ENCODE measurements at regions not wholly inside any gene's neighbourhood (a gene's known extent, or its start where the extent isn't known, plus 50 kb on each side); places are given as distances from the start of the nearest gene placed in this dataset.

GRCh38 chr11:111019871-111020670, 225.5 kb upstream of the POU2AF2 start:
- no peak overlapping the region for H3K27ac ChIP-seq (ENCODE audit: low read length)
- no peak overlapping the region for H3K4me3 ChIP-seq (ENCODE audit: low read length)
- H3K9me3 ChIP-seq (ENCODE audit: control insufficient read depth, low read length) = no peaks in the 10 kb centered on the region
- WGBS = 50% methylated on average over 10 of the region's 10 CpGs
- H3K4me1 ChIP-seq (ENCODE audit: control insufficient read depth, insufficient read depth, low read length) = no peaks in the 10 kb centered on the region
- intact Hi-C loops (cut with DNase I) = no loop called here
- peak in 1 of 3 donors; percentile 22 for DNase-seq
- no peaks in the 10 kb centered on the region for H3K27me3 ChIP-seq (ENCODE audit: control insufficient read depth, insufficient read depth)
- ATAC-seq = peak; percentile 69 to 70

GRCh38 chr11:111019451-111019850, 226.1 kb upstream of the POU2AF2 start:
- Histone ChIP-seq H3K4me1 (ENCODE audit: control insufficient read depth, insufficient read depth, low read length) (no peaks in the 10 kb centered on the region), H3K9me3 (ENCODE audit: control insufficient read depth, low read length) (no peaks in the 10 kb centered on the region), H3K27ac (ENCODE audit: low read length) (no peak overlapping the region), H3K4me3 (ENCODE audit: low read length) (no peak overlapping the region), H3K27me3 (ENCODE audit: control insufficient read depth, insufficient read depth) (no peaks in the 10 kb centered on the region)
- 59% methylated on average over 6 of the region's 6 CpGs for WGBS
- DNase-seq (no peak), ATAC-seq (peak in 1 of 2 donors; percentile 26)
- intact Hi-C loops (cut with DNase I) = no loop called here

- no peak overlapping the region for H3K4me3 ChIP-seq (ENCODE audit: low read length)
- no peak for DNase-seq
- H3K9me3 ChIP-seq (ENCODE audit: control insufficient read depth, low read length) = no peaks in the 10 kb centered on the region
- no peaks in the 10 kb centered on the region for H3K27me3 ChIP-seq (ENCODE audit: control insufficient read depth, insufficient read depth)
- H3K27ac ChIP-seq (ENCODE audit: low read length) = no peak overlapping the region
- intact Hi-C loops (cut with DNase I) = no loop called here
- H3K4me1 ChIP-seq (ENCODE audit: control insufficient read depth, insufficient read depth, low read length) = no peaks in the 10 kb centered on the region
- no peak for ATAC-seq
- 74% methylated on average over 3 of the region's 3 CpGs for WGBS
These were observed 227.0 kb upstream of the POU2AF2 start for GRCh38 chr11:111018566-111018965.

- Histone ChIP-seq H3K27ac (ENCODE audit: low read length) (no peak overlapping the region), H3K9me3 (ENCODE audit: control insufficient read depth, low read length) (no peaks in the 10 kb centered on the region), H3K27me3 (ENCODE audit: control insufficient read depth, insufficient read depth) (no peaks in the 10 kb centered on the region), H3K4me1 (ENCODE audit: control insufficient read depth, insufficient read depth, low read length) (no peaks in the 10 kb centered on the region), H3K4me3 (ENCODE audit: low read length) (no peak overlapping the region)
- DNase-seq = no peak
- no peak for ATAC-seq
- 74% methylated on average over 3 of the region's 3 CpGs for WGBS
- intact Hi-C loops (cut with DNase I) = no loop called here
These were observed 233.0 kb upstream of the POU2AF2 start for GRCh38 chr11:111012491-111012890.

- no peak for ATAC-seq
- H3K27me3 ChIP-seq (ENCODE audit: control insufficient read depth, insufficient read depth) = no peaks in the 10 kb centered on the region
- DNase-seq = no peak
These were observed 234.3 kb upstream of the POU2AF2 start for GRCh38 chr11:111011275-111011594.

GRCh38 chr11:111010391-111011274, 234.9 kb upstream of the POU2AF2 start:
- ATAC-seq (no peak), DNase-seq (no peak)
- no peaks in the 10 kb centered on the region for H3K27me3 ChIP-seq (ENCODE audit: control insufficient read depth, insufficient read depth)
- H3K4me3 ChIP-seq (ENCODE audit: low read length) = no peak overlapping the region
- H3K27ac ChIP-seq (ENCODE audit: low read length) = no peak overlapping the region
- 77% methylated on average over 6 of the region's 6 CpGs for WGBS
- intact Hi-C loops (cut with DNase I) = no loop called here
- no peaks in the 10 kb centered on the region for H3K4me1 ChIP-seq (ENCODE audit: control insufficient read depth, insufficient read depth, low read length)
- no peaks in the 10 kb centered on the region for H3K9me3 ChIP-seq (ENCODE audit: control insufficient read depth, low read length)

More at GRCh38 chr11:111011275-111011594, 234.3 kb upstream of the POU2AF2 start:
- intact Hi-C loops (cut with DNase I) = no loop called here
- Histone ChIP-seq H3K27ac (ENCODE audit: low read length) (no peak overlapping the region), H3K9me3 (ENCODE audit: control insufficient read depth, low read length) (no peaks in the 10 kb centered on the region), H3K4me3 (ENCODE audit: low read length) (no peak overlapping the region), H3K4me1 (ENCODE audit: control insufficient read depth, insufficient read depth, low read length) (no peaks in the 10 kb centered on the region)

GRCh38 chr11:111006227-111006626, 239.3 kb upstream of the POU2AF2 start:
- no peaks in the 10 kb centered on the region for H3K27me3 ChIP-seq (ENCODE audit: control insufficient read depth, insufficient read depth)
- H3K9me3 ChIP-seq (ENCODE audit: control insufficient read depth, low read length) = no peaks in the 10 kb centered on the region
- no peaks in the 10 kb centered on the region for H3K4me1 ChIP-seq (ENCODE audit: control insufficient read depth, insufficient read depth, low read length)
- H3K4me3 ChIP-seq (ENCODE audit: low read length) = no peak overlapping the region
- ATAC-seq (no peak), DNase-seq (no peak)
- no peak overlapping the region for H3K27ac ChIP-seq (ENCODE audit: low read length)
- 65% methylated on average over 4 of the region's 4 CpGs for WGBS
- intact Hi-C loops (cut with DNase I) = loop anchor here in 1 of 4 donors (10.0 kb wide), 1 partner anchor 61 kb away; no protein-coding TSS in a partner anchor

GRCh38 chr11:111001986-111002611, 243.4 kb upstream of the POU2AF2 start:
- H3K27ac ChIP-seq (ENCODE audit: low read length) = no peak overlapping the region
- ATAC-seq (peak; percentile 78 to 84), DNase-seq (no peak)
- no peaks in the 10 kb centered on the region for H3K27me3 ChIP-seq (ENCODE audit: control insufficient read depth, insufficient read depth)
- H3K9me3 ChIP-seq (ENCODE audit: control insufficient read depth, low read length) = no peaks in the 10 kb centered on the region
- H3K4me1 ChIP-seq (ENCODE audit: control insufficient read depth, insufficient read depth, low read length) = no peaks in the 10 kb centered on the region
- intact Hi-C loops (cut with DNase I) = loop anchor here in 1 of 4 donors (10.0 kb wide), 1 partner anchor 57 kb away; no protein-coding TSS in a partner anchor
- H3K4me3 ChIP-seq (ENCODE audit: low read length) = no peak overlapping the region
- 58% methylated on average over 3 of the region's 3 CpGs for WGBS

GRCh38 chr11:111001081-111001430, 244.5 kb upstream of the POU2AF2 start:
- Histone ChIP-seq H3K4me1 (ENCODE audit: control insufficient read depth, insufficient read depth, low read length) (no peaks in the 10 kb centered on the region), H3K4me3 (ENCODE audit: low read length) (no peak overlapping the region), H3K27ac (ENCODE audit: low read length) (no peak overlapping the region), H3K9me3 (ENCODE audit: control insufficient read depth, low read length) (no peaks in the 10 kb centered on the region), H3K27me3 (ENCODE audit: control insufficient read depth, insufficient read depth) (no peaks in the 10 kb centered on the region)
- WGBS = 41% methylated on average over 2 of the region's 2 CpGs
- intact Hi-C loops (cut with DNase I) = loop anchor here in 1 of 4 donors (10.0 kb wide), 1 partner anchor 56 kb away; no protein-coding TSS in a partner anchor
- ATAC-seq (peak; percentile 55 to 74), DNase-seq (peak in 1 of 3 donors; percentile 51)

- ATAC-seq = peak; percentile 76 to 79
- no peaks in the 10 kb centered on the region for H3K4me1 ChIP-seq (ENCODE audit: control insufficient read depth, insufficient read depth, low read length)
- intact Hi-C loops (cut with DNase I) = loop anchor here in 1 of 4 donors (10.0 kb wide), 1 partner anchor 56 kb away; no protein-coding TSS in a partner anchor
- H3K27me3 ChIP-seq (ENCODE audit: control insufficient read depth, insufficient read depth) = no peaks in the 10 kb centered on the region
- 40% methylated on average over 7 of the region's 7 CpGs for WGBS
- H3K27ac ChIP-seq (ENCODE audit: low read length) = no peak overlapping the region
- no peaks in the 10 kb centered on the region for H3K9me3 ChIP-seq (ENCODE audit: control insufficient read depth, low read length)
- no peak overlapping the region for H3K4me3 ChIP-seq (ENCODE audit: low read length)
- DNase-seq = no peak
These were observed 245.0 kb upstream of the POU2AF2 start for GRCh38 chr11:111000400-111001080.

All from right cardiac atrium (tissue), 5 donors.